ENCODE measurements at regions not wholly inside any gene's neighbourhood (a gene's known extent, or its start where the extent isn't known, plus 50 kb on each side); places are given as distances from the start of the nearest gene placed in this dataset.
"Not testable (repeated sequence)": the region's sequence is repeated elsewhere in the genome, so short reads cannot be mapped to it uniquely, and the experiment has no call there.

DNA sequence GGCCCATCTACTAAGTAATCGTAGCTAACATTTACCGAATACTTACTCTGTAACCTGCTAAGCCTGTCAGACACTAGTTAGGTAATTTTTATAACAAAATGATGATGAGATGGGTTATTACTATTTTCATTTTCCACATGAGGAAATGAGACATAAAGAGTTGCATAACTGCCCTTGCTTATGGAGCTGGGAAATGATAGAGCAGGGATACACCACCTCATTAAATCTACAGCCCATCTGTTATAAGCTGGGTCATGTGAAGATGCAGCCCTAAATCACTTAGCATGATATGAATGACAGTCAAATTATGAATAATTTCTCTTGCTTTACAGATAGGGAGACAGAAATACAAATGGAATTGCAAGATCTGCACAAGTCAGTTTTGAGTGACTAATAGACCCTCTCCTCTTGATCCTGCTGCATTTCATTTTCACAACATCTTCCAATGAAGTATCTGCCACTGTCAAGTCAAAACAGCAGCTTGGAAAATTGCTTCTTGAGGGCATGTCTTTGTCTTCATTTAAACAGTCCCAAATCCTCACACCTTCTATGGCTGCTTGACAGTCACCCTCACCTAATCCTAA, 364.7 kb downstream of the PRELID2 start:
- CTCF ChIA-PET: no interaction called here
- POLR2A ChIA-PET: no interaction called here

DNA sequence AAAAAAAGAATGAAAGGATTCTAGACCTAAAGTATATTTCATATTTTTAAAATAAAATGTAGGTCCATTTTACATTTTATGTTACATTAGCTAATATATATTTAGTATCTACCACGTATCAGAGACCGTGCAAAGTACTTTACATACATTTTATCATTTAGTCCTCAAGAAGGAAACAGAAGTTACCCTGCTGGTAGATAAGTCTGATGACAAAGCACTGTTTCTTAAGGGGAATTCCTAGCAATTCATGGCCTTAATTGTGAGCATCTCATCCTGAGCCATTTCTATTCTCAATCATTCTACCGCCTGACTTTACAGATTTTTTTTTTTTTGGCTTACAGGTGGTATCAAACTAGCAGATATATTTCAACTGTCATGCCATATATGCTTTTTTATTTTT, 367.7 kb downstream of the PRELID2 start:
- CTCF ChIA-PET: no interaction called here
- POLR2A ChIA-PET: no interaction called here

DNA sequence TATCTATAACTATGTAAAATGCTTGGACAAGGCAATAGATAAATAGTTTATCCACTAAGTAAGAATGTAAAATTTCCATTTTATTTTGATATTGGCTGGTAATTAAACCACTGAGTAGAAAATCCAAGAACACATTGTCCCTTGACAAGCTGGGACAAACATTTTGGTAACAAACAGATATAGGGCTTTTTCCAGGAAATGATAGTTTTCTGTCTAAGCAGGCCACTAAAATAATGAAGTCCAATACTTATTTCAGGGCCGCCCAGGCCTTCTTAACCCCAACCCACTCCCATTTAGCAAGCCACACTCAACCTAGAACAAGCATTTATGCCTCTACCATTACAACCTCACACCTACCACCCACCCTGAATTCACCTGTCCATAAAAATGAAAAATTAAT, 368.6 kb downstream of the PRELID2 start:
- POLR2A ChIA-PET: no interaction called here
- CTCF ChIA-PET: no interaction called here

DNA sequence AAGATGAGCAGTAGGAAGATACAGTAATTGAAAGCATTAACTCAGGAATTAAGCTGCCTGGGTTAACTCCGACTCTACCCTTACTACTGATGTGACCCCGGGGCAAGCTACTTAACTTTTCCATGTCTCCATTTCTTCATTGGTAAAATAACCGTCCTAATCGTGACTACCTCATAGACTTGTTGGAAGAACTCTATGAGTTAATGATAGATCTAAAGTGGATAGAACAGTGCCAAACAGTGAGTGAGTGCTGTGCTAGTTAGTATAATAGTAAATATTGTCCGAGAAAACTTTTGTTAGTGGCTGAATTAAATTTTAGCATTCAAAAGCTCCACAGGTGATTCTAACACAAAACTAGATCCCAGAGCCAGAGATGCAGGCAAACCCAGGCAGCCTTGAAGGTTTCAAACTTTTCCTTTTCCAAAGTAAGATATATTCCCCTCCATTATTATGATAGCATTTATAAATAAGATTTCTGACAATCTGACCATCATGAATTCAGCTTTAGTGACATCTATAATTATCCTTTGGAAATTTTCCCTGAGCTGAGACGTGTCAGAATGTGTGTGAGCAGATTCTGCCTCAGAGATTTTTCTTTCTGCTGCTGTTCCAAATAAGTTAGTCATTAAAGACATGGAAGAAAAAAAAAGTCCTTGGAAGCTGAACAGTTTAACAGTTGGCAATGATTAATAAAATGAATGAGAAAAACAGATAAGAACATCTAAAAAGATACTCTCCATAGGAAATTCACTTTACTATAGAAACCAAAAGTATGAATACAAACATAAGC, 369.5 kb downstream of the PRELID2 start:
- ChIA-PET POLR2A (no interaction called here), CTCF (no interaction called here)

DNA sequence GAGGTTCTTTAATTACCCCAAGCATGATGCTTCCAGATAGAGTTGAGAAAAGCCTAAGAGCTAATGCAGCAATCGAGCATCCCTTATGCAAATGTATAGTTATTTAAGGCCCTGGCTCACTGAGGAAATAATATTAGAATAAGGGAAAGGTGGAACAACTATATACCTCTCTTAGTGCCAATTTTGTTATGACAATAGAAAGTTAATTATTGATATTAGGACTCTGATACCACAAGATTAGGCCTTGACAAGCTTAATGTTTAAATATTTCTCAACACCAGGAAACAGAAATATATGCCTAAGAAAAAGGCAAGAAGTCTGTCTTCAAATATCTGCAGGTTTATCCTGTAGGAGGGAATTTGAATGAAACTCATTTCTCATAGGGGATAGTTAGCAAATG, 371.0 kb downstream of the PRELID2 start:
- ChIA-PET CTCF (no interaction called here), POLR2A (no interaction called here)

DNA sequence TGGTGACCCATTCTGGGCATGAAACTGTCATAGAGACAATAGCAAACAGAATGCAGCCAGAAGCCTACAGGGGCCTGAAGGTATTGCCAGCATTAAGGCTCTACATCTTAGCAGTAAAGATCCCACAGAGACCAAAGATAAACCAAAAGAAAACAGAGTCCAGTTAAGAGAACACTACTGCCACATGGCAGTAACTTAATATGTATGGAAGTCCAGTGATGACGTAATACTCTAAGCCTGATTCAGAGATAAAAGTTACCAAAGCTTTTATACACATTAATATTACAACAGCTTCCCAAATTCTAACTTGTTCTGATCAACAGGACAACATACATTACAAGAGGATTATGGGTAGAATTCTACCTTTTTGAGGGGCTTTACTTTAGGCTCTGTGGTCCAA, 371.5 kb downstream of the PRELID2 start:
- ChIA-PET POLR2A (no interaction called here), CTCF (no interaction called here)

DNA sequence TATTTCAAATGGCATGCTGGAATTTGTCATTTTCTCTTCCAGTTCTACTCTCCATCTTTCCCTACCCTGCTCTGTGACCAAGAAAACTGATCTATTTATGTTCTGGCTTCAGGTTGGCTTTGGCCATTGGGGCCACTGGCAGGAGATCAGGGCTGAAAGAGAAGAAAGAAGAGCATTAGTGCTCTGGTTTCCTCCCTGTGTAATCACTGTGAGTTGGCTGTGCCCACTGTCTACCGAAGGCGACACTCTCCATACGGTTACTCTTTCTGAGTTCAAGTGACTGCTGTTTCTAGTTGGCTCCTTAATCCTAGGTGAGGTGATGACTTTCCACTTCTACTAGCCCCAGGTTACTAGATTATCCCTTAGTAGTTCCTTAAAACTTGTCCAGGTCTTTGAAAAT, 372.6 kb downstream of the PRELID2 start:
- ChIA-PET CTCF (no interaction called here), POLR2A (no interaction called here)

DNA sequence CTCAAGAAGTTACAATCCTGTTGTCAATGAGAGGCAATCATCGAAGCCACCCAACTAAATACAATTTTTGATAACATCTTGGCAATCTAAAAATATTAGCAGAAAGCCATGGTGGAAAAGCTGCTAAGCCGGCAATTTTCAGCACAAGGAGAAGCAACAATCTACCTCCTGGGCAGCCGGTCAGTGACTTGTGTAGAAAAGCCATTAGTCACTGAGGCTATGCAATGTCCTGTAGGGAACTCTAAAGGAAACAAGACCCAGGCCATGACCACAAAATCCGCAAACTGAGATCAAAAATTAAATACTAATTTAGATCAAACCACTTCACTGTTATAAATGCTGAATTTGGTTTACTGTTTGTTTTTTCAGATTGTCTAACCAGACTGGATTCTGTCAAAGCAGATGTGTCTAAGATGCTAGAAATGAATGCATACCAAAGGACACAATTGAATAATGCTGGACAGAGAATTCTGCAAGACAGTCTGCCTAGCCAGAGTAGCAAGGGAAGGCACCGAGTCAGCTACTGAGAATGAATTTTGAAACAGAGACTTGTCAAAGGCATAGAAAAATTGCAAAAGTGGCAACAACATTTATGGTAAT, 384.8 kb downstream of the PRELID2 start:
- POLR2A ChIA-PET: no interaction called here
- CTCF ChIA-PET: no interaction called here

DNA sequence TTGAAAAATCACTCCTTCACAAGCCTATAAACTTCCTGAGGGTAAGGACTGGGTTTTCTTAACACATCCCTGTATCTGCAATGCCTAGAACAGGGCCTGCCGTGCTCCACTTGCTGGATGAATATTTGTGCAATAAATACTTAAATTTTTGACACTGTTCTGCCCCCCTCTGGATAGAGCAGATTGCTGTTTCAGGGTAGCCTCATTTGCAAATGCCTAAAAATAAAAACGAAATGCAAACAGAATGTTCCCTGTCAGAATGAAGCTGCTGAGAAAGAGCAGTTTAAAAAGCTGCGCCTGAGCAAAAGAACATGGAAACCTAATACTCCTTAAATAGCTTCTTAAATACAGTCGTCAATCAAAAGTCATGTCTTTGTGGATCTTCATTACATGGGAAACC, 385.3 kb downstream of the PRELID2 start:
- ChIA-PET POLR2A (no interaction called here), CTCF (no interaction called here)

DNA sequence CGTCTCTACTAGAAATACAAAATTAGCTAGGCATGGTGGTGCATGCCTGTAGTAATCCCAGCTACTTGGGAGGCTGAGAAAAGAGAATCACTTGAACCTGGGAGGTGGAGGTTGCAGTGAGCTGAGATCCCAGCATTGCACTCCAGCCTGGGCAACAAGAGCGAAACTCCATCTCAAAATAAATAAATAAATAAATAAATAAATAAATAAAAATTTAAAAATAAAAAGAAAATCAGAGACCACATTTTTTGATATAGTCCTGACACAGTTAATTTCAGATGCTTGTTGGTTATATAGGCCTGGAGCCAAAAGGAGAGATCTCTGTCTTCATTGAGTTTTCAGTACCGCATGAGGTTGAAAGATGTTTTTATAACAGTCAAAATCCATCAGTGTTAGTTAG, 388.3 kb downstream of the PRELID2 start:
- CTCF ChIA-PET: not testable (repeated sequence)

DNA sequence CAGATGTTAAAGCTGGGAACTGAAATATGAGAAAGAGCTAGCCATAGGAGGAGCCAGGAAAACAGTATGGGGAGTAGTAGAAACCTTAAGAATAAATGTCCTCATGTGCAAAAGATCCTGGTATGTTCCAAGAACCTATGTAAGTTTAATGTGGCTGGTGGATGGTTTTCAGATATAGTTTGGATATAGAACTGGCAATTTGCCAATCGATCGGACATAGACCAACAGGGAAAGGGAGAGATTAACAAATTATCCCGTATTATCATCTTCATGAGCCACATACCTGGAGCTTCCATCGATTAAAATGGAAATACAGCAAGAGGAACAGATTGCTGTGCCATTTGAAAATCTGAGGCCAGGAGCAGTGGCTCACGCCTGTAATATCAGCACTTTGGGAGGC, 388.7 kb downstream of the PRELID2 start:
- ChIA-PET CTCF (no interaction called here), POLR2A (no interaction called here)

More for the DNA sequence above, 388.3 kb downstream of the PRELID2 start:
- POLR2A ChIA-PET: not testable (repeated sequence)

DNA sequence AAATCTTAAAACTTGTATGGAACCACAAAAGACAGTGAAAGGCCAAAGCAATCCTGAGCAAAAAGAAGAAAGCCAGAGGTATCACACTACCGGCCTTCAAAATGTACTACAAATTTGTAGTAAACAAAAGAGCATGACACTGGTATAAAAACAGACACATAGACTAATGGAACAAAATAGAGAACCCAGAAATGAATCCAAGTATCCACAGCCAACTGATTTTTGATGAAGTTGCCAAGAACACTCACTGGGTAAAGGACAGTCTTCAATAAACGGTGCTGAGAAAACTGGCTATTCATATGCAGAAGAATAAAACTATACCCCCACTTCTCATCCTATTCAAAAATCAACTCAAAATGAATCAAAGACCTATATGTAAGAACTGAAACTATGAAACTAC, 390.1 kb downstream of the PRELID2 start:
- CTCF ChIA-PET: no interaction called here
- POLR2A ChIA-PET: no interaction called here

DNA sequence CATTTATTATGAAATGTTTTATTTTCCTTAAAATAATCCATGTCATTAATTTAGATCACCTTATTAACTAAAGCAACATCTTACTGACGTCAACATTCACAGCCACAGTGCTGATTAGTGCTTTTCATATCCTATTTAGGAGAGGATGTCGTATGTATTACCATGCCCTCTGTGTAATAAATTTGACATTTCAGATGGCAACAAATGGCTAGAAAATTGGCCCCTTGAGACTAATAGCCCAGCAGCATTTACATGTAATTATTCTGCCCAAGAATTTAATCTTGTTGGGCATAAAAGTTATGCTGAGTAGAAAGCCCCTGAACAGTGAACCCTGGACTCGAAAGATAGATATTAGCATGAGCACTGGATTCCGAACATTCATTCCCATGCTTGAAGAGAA, 391.2 kb downstream of the PRELID2 start:
- POLR2A ChIA-PET: no interaction called here
- CTCF ChIA-PET: no interaction called here

DNA sequence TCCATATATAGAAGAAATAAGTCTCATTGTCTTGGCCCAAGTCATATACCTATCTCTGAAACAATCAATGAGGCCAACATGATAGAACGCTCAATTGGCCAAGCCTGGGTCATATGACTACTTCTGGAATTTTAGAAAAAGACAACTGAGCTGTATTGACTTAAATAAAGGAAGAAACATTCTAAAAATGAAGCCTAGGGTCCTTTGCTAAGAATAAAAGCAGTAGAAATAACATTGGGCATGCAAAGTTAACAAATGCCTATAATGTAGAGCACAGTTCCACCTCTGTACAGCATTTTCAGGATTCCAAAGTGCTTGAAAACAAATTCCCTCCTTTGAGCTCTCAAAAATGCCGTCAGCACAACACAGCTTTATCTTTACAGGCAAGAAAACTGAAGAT, 391.8 kb downstream of the PRELID2 start:
- CTCF ChIA-PET: no interaction called here
- POLR2A ChIA-PET: no interaction called here

DNA sequence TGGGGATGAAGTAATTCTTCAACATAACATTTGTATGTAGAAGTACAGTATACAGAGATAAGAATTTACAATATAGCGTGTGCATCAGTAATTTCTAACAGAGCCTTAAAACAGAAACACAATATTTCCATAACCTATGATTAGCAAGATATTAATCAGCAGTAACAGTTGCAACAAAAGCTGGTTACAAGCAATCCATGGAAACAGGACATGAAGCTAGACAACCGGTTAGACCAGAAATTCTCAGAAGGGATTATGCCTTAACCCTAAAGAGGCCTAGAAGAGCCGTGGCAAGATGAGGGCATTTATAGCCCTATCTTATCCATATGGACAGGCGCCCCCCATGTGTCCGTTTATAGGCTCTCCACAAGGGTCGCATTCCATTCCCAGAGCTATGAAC, 392.5 kb downstream of the PRELID2 start:
- CTCF ChIA-PET, POLR2A ChIA-PET: not testable (repeated sequence)

DNA sequence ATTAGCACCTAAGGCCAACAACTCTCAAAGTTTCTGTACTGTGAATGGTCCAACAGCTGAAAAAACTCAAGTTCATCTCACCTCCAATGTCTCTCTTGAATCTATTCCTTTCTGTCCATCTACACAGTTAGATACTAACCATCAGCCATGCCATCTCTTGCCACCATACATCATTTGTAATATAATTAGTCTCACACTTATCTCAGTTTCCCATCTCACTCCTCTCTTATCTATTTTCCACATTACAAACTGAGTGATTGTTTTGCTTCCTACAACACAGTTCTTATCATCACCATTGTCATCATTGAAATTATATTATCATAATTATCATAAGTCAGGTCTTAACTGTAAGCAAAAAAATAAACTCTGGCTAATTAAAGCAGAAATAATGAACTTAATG, 393.9 kb downstream of the PRELID2 start:
- CTCF ChIA-PET: no interaction called here
- POLR2A ChIA-PET: no interaction called here

DNA sequence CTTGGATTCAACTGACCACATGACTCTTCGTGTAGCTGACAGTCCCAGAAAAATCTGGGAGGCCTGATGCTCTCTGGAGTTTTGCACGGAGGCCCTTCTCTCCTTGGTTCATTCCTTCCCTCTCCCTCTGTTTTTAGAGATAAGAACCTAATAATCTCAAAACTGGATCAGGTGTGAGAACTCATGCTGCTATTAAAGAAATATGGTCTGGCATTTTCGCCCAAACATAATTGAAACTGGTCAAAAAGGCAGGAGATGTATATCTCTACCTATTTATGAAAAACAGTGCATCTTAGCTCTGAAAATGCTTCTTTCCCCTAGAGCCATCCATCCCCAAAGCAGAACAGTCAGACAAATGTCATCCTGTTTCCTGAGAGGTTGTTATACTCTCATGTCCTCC, 397.5 kb downstream of the PRELID2 start:
- ChIA-PET POLR2A (no interaction called here), CTCF (no interaction called here)

DNA sequence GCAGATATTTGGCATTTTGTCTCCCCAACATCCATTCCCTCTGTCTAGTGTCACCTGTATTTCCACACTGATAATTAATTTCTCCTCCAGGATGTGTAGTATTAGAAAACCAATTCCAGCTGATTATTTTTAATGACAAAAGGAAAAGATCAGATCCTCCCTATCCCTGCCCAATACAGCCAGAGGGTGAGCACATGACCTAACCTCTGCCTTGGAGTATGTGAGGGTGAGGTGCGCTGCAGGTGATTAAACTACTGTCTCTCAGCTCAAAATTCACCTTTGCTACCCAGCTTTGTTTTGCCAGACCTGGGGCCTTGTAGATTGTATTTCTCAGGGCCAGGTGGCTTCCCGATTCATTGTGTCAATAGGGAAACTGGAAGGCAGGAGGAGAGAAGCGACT, 402.1 kb downstream of the PRELID2 start:
- ChIA-PET POLR2A (no interaction called here), CTCF (no interaction called here)

DNA sequence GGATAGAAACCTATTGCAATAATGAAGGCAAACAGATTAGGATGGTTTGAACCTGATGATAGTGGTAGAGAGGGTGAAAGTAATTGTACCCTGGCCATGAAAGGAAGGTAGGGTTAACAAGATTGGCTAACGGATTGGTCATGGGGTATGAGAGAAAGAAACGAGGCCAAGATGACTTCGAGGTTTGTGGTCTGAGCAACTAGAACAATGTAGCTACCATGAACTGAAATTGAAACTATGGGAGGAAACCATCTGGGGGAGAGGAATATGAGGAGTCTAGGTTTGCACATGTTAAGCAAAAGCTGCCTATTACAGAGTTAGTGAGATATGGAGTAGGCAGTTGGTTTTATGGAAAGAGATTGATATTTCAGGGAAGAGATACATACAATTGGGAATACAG, 406.0 kb downstream of the PRELID2 start:
- ChIA-PET CTCF (no interaction called here), POLR2A (no interaction called here)

DNA sequence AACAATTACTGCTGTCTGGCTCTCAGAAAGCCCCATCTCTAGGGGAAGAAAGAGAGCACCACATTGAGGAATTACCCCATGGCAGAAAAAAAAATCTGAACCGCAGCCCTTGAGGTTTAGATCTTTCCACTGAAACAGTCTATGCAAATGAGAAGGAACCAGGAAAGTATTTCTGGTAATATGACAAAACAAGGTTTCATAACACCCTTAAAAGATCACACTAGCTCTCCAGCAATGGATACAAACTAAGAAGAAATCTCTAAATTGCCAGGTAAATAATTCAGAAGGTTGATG, 427.1 kb downstream of the PRELID2 start:
- ChIA-PET CTCF (no interaction called here), POLR2A (no interaction called here)

DNA sequence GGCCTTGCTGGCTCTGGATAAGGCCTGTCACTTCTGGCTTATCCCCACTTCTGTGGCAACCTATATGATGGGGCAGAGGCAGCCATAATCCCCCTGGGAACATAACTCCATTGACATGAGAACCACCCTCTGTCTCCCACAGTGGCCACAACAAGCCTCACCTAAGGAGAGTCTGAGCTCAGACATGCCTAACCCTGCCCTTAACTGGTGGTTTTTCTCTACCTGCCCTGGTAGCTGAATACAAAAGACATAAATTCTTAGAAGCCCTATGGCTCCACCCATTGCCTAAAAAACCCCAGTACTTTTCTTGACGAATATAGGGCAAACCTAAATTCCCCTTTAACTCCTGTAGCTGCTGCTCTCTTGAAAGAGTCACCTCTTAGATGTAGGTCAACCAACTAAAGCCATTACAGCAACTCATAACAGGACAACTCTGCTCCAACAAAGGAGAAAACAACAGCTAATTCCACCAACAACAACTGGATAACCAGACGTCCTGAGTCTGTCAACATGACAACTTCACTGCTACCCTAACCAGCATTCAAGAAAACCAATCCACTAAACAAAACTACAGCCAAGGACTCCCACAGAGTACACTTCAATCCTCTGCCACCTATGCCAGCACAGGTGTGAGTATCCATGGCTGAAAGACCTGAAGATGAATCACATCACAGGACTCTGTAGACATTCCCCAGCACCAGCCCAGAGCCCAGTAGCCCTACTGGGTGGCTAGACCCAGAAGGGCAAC, 427.7 kb downstream of the PRELID2 start:
- ChIA-PET CTCF (no interaction called here), POLR2A (no interaction called here)

DNA sequence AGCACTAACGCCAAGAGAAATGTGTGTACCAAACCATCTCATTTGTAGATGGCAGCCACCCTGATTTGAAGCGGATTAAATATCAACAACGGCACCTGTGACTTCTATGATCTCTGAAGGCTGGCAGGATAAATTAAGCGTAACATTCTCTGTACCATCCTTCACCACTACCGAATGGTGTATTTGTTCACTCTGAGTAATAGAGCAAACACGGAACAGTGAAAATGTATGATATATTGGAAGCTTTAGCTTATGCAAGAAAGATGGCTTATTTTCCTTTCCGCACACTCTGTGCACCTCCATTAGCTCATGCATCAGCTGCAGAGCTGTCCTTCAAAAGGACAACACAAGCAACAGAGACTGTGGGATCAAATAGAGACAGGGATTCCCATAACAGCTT, 431.1 kb downstream of the PRELID2 start:
- ChIA-PET CTCF (no interaction called here), POLR2A (no interaction called here)

All from activated CD8-positive, alpha-beta memory T cell treated with anti-CD3 and anti-CD28 coated beads for 36 hours (primary cell).